Activated CD4-positive, alpha-beta T cell treated with anti-CD3 and anti-CD28 coated beads, Interleukin-2, amount 50 U/mL, for 16 hours (primary cell): ENCODE measurements at regions not wholly inside any gene's neighbourhood (a gene's known extent, or its start where the extent isn't known, plus 50 kb on each side); places are given as distances from the start of the nearest gene placed in this dataset.
"Not testable (repeated sequence)": the region's sequence is repeated elsewhere in the genome, so short reads cannot be mapped to it uniquely, and the experiment has no call there.

Source experiments
- DNase-seq: peaks from one replicate; pipeline ENCODE4 v3.0.0-alpha.2; 2020

- DNase-seq, result not testable (repeated sequence)
Measured at GRCh38 chr20:29120088-29120487, 2137.4 kb upstream of the DEFB115 start.

- not testable (repeated sequence) for DNase-seq
Measured at GRCh38 chr20:29120575-29120974, 2136.9 kb upstream of the DEFB115 start.

GRCh38 chr20:29122784-29123183 is 2134.7 kb upstream of the DEFB115 start:
- DNase-seq, result not testable (repeated sequence)

GRCh38 chr20:29123861-29124260 is 2133.6 kb upstream of the DEFB115 start:
- DNase-seq, result no peak
